ENCODE measurements at regions not wholly inside any gene's neighbourhood (a gene's known extent, or its start where the extent isn't known, plus 50 kb on each side); places are given as distances from the start of the nearest gene placed in this dataset.

GRCh38 chr22:47645923-47646322 lies 883.5 kb downstream of the TBC1D22A start:
- TF ChIP-seq EP300 (IDR thresholded peaks at IDR 0.05) (no peak), POLR2A (IDR thresholded peaks at IDR 0.05) (no peak)
- TF ChIP-seq, protein P1, sequence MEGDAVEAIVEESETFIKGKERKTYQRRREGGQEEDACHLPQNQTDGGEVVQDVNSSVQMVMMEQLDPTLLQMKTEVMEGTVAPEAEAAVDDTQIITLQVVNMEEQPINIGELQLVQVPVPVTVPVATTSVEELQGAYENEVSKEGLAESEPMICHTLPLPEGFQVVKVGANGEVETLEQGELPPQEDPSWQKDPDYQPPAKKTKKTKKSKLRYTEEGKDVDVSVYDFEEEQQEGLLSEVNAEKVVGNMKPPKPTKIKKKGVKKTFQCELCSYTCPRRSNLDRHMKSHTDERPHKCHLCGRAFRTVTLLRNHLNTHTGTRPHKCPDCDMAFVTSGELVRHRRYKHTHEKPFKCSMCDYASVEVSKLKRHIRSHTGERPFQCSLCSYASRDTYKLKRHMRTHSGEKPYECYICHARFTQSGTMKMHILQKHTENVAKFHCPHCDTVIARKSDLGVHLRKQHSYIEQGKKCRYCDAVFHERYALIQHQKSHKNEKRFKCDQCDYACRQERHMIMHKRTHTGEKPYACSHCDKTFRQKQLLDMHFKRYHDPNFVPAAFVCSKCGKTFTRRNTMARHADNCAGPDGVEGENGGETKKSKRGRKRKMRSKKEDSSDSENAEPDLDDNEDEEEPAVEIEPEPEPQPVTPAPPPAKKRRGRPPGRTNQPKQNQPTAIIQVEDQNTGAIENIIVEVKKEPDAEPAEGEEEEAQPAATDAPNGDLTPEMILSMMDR (IDR thresholded peaks at IDR 0.05): no peak
